Amniotic epithelial cell (primary cell): ENCODE measurements at regions not wholly inside any gene's neighbourhood (a gene's known extent, or its start where the extent isn't known, plus 50 kb on each side); places are given as distances from the start of the nearest gene placed in this dataset.
A peak's percentile ranks its signal among the peaks of the same experiment; 100 is the strongest.

Experiments used
- DNase-seq: peaks from one replicate; pipeline ENCODE4 v3.0.0-alpha.2; 2010; ENCODE audit warnings: low read depth

- no peak for DNase-seq
Measured at GRCh38 chr5:68748101-68748500, 345.7 kb upstream of the SLC30A5 start.

DNA sequence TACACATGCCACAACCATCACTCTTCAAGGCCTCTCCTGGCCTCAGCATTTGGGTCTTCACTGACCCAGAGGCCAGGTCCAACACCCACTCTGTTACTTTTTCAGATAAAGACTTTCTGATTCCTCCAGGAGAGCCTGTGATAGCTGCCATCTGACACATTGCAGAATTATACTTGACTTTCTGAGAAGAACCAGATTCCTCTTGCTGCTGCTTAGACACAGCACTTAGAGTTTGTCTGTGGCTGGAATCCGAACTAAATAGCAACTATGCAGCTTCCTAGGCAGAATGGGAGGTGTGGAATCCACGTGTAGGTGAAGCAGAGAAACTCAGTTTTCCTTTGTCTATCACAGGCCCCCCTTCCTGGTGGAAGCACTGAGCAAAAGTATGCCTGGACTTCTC, 344.7 kb upstream of the SLC30A5 start:
- no peak for DNase-seq

- no peak for DNase-seq
Measured at GRCh38 chr5:68749631-68750030, 344.2 kb upstream of the SLC30A5 start.

GRCh38 chr5:68751661-68752060, 342.2 kb upstream of the SLC30A5 start:
- DNase-seq: no peak

GRCh38 chr5:68754536-68754935, 339.3 kb upstream of the SLC30A5 start:
- no peak for DNase-seq

DNA sequence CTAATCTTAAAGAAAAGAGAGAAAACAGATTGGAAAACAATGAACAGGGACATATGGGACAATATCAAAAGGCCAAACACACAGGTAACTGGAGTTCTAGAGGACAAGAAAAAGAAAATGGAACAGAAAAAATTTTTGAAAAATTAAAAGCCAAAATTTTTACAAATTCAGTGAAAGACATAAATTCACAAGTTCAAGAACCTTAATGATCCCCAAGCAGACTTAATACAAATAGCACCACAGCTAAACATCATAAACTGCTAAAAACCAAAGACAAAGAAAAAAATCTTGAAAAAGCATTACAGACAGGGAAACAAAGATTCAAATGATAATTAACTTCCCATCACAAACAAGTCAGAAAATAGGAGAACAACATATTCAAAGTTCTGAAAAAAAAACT, 338.5 kb upstream of the SLC30A5 start:
- no peak for DNase-seq

GRCh38 chr5:68757006-68757405, 336.8 kb upstream of the SLC30A5 start:
- no peak for DNase-seq

DNA sequence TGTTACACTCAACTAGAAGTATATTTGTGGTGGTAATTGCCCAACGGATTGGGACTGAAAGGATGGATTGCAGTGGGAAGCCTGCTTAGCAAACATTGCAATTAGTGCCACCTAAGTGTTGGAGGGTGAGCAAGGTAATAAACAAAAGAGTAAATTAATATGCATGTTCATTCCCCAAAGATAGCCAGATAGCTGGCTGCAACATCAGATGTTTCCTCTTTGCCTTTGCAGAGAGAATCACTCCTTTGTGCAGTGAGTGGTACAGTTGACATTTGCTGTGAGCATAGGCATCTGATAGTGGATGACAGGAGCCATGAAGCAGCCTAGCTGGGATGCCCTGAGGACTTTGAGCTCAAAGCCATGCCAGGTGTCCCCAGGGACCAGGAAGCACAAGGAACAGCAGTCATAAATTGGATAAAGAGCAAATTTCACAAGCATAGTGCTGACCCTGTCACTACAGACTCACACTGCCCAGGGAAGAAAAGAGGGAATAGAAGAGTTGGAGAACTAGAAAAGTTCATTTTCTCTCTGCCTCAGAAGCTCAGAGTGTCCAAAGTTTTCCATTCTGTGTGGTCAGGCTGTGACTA, 336.1 kb upstream of the SLC30A5 start:
- DNase-seq: no peak

GRCh38 chr5:68759593-68759992, 334.2 kb upstream of the SLC30A5 start:
- no peak for DNase-seq

DNA sequence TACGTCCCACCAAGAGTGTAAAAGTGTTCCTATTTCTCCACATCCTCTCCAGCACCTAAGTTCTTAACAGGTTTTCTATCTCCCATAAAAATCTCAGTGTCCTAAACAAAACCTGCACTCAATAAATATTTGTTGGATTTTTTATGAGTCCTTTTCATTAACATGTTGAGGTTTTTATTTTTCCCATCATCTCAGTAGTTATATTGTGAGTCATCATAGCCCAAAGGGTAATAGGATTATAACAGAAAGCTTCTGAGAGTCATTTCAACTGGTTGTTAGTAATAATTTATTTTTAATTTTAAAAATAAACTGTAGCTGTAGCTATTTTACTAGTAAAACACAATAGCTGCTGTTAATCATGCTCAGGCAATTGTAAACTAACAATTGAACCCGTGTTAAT, 331.6 kb upstream of the SLC30A5 start:
- DNase-seq: no peak

- no peak for DNase-seq
Measured at GRCh38 chr5:68766952-68767464, 326.8 kb upstream of the SLC30A5 start.

DNA sequence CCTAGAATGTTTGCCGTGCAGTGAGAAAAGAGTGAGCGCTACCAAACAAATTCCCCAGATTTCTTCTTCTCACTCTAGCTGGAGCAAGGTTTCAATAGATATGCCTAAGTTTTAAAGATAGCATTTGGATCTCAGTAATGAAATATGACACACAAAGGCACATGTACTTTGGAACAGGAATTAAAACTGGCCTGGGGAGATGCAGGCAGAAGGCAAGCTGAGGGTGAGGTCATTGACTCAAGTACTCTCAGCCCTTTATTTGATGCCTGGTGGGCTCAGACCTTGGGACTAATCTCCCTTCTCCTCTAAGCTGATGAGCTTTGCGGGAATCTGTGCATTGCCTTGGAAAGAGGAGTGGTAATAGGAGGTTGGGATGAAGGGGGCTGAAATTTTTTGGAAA, 323.3 kb upstream of the SLC30A5 start:
- DNase-seq: no peak

DNA sequence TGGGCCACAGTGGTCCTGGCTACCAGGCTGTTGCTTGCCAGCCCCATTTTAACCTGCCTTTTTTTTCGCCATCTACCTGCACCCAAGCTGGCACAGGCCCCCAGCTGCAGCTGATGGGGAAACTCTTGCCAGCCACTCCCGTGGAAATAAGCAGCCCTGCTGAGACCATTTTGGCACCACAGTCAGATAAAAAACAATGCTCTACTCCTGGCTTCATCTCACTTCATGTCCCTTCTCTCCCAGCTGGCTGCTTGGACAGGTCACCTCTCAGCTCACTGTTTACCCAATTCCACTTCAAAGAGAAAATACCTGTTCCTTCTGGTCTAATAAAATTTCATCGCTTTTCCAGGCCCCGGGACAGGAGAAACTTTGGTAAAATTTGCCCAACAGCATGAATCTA, 322.6 kb upstream of the SLC30A5 start:
- DNase-seq: no peak

GRCh38 chr5:68771732-68772131, 322.1 kb upstream of the SLC30A5 start:
- DNase-seq: no peak

DNA sequence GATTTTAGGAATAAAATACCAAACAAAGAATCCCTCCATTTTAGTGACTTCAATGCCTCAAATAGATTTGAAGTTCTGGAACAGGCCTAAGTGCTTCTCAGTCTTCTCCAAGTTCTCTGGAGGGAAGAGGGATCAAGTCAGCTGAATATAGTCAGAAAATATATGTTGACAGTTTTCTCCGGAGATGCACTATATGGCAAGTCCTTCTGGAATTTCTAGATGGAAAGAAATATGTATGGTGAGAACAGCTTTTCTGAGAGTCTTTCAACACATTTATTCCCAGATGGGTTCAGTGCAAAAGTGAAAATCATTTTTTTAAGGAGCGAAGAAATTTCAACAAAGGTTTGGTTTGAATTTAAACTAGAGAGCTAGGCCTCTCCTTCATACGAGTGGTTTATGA, 317.4 kb upstream of the SLC30A5 start:
- no peak for DNase-seq

DNA sequence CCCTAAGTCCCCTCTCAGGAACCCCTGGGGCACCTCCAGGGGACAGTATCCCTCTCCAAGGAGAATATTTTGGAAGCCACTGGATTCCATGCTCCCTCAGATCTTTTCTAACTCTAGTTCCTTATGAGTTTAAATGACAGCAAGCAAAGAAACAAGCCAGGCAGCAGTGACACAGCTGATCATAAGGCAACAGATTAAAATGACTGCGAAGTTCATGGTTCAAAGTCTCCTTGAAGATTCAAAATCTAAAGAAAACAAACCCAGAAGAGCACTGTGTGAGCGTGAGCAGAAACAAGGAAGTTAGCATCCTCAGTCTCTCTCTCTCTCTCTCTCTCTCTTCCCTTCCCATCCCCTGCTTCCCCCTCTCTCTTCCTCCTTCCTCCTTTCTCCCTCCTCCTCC, 316.7 kb upstream of the SLC30A5 start:
- no peak for DNase-seq

GRCh38 chr5:68778484-68778883, 315.3 kb upstream of the SLC30A5 start:
- DNase-seq: no peak

GRCh38 chr5:68780299-68780955, 313.4 kb upstream of the SLC30A5 start:
- DNase-seq: peak; percentile 0

DNA sequence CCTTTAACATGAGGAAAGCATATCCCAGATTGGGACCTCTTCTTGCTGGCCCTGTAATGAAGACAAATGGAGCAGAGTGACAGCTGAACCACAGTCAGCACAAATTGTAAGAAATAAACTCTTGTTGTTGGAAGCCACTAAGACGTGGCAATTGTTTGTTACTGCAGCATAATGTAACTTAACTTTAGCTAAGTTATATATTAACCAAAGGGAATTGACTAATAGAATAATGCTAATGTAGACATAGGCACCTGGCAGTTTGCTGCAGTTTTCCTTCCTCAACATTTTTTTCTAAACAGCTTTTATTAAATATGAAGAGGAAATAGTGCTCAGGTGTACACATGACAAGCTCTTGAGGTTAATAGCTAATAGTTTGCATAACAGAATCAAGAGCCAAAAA, 300.7 kb upstream of the SLC30A5 start:
- no peak for DNase-seq

- DNase-seq: no peak
Measured at GRCh38 chr5:68793993-68794392, 299.8 kb upstream of the SLC30A5 start.

DNA sequence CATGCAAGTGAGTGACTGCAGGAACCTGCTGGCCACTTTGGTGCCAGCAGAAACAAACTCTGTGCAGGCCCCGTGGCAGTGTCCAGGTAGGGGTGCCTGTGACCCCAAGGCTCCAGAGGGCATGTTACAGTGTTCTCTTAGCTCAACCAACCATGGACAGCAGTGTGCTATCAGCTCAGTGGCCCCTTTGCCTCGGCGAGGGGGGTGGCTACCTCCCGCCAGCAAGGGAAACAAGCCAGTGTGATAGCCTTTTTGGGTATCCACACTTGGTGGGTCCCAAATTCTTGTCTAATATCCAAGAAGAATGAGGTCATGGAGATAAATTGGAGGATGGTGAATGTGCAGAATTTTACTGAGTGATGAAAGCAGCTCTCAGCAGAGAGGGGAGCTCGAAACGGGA, 298.6 kb upstream of the SLC30A5 start:
- DNase-seq: no peak

DNA sequence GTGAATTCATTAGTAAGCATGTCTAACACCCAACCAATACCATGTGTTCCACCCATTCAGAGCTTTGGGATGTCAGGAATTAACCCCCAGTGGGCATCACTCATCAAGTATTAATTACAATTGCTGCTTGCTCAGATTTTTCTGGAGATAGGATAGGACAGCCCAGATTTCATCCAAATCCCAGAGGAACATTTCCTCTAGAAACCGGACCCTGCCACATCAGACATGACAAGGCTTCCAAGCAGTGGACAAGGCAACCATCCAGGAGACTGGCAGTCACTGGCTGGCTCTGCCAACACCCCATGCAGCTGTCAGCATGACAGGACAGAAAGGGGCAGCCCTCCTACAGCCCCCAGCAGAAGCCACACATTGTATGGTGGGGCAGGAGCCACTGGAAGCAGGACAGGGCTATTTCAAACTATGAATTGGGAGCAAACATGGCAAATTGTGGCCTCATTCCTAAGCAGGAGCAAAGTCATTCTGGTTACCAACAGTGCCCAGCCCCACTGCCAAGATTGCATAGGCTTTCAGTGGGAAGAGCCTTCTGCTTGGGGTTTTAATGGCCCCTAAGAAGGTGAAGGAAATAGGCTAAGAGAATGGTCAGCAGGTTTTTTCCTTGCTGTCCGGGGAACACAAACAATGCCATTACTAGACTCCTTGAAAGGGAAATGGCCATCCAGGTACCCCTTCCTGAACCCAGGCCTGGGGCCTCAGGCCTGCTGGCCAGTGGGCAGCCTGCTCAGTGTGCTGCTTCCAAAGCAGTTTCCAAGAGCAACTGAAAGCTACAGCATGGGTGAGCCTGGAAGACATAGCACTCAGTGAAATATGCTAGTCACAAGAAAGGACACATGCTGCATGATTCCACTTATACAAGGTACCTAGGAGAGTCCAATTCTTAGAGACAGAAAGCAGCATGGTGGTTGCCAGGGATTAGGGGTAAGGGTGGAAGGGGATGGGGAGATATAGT, 294.7 kb upstream of the SLC30A5 start:
- DNase-seq: no peak

DNA sequence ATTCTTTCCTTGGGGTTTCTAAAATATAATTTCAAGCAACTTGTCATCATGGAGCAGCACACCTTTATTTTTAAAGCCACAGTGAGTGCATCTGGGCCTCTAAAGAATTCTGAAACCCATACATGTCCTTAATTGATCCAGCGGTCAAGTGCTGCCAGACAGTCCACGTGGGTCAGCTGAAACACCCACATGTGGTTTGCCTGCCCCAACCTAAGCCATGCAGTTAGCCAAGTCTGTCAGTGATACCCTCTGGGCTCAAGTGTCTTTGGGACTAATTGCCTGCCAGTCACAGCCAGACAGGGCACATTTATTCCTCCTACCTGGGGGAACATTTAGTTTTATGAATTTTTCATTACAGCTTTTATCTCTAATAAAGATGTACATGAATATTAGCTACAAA, 291.4 kb upstream of the SLC30A5 start:
- no peak for DNase-seq
